Mesodermal cell (in vitro differentiated cells): ENCODE measurements at regions not wholly inside any gene's neighbourhood (a gene's known extent, or its start where the extent isn't known, plus 50 kb on each side); places are given as distances from the start of the nearest gene placed in this dataset.

Experiments used
- H3K27ac ChIP-seq: 2 replicates; pipeline ENCODE4 v1.7.0; 2013; ENCODE audit warnings: mild to moderate bottlenecking, low read depth, low read length, moderate library complexity; ENCODE audit not compliant: severe bottlenecking
- H3K36me3 ChIP-seq: 2 replicates; pipeline ENCODE4 v1.7.1; 2013; ENCODE audit warnings: mild to moderate bottlenecking, low read length, moderate library complexity; ENCODE audit not compliant: control insufficient read depth, insufficient read depth
- H3K4me1 ChIP-seq: one replicate; pipeline ENCODE4 v1.7.1; 2013; ENCODE audit warnings: mild to moderate bottlenecking, low read length; ENCODE audit not compliant: insufficient read depth, control insufficient read depth, poor library complexity, severe bottlenecking
- H3K4me3 ChIP-seq: 2 replicates; pipeline ENCODE4 v1.7.0; 2013; ENCODE audit warnings: low read length, control low read depth, mild to moderate bottlenecking; ENCODE audit not compliant: insufficient read depth, poor library complexity, severe bottlenecking; ENCODE audit errors: extremely low read depth
- H3K9me3 ChIP-seq: 2 replicates; pipeline ENCODE4 v1.7.1; 2013; ENCODE audit warnings: mild to moderate bottlenecking, low read length, moderate library complexity; ENCODE audit not compliant: control insufficient read depth
- WGBS, 2 experiments: methylation state at CpG; one replicate each; pipeline ENCODE4 v1.1.5; 2013; ENCODE audit warnings: missing lambda C conversion rate in 2 of 2; ENCODE audit not compliant: insufficient coverage in 2 of 2; 5-methylcytosine and 5-hydroxymethylcytosine counted together

GRCh38 chr11:116129456-116129855 is 625.2 kb upstream of the CADM1 start:
- peaks cover 6% of the 10 kb centered on the region for H3K4me1 ChIP-seq
- WGBS, 2 experiments = 97% methylated on average over 5 to 7 of the region's 9 CpGs
- H3K36me3 ChIP-seq = no peaks in the 10 kb centered on the region
- no peak overlapping the region for H3K4me3 ChIP-seq
- no peaks in the 10 kb centered on the region for H3K9me3 ChIP-seq
- H3K27ac ChIP-seq = no peak overlapping the region

GRCh38 chr11:116126562-116126961 is 622.3 kb upstream of the CADM1 start:
- Histone ChIP-seq H3K4me1 (peaks cover 2% of the 10 kb centered on the region), H3K27ac (no peak overlapping the region), H3K9me3 (no peaks in the 10 kb centered on the region), H3K4me3 (no peak overlapping the region), H3K36me3 (no peaks in the 10 kb centered on the region)
- WGBS, 2 experiments = 79% methylated on average over 2 of the region's 3 CpGs; no CpG with 5 or more reads in 1 of the 2 experiments

GRCh38 chr11:116124922-116125714 is 620.9 kb upstream of the CADM1 start:
- H3K4me1 ChIP-seq = no peaks in the 10 kb centered on the region
- H3K27ac ChIP-seq = no peak overlapping the region
- 89 to 98% methylated on average over 5 to 6 of the region's 9 CpGs for whole genome bisulfite sequencing, 2 experiments
- no peaks in the 10 kb centered on the region for H3K36me3 ChIP-seq
- H3K9me3 ChIP-seq = no peaks in the 10 kb centered on the region
- H3K4me3 ChIP-seq = no peak overlapping the region

- no peaks in the 10 kb centered on the region for H3K9me3 ChIP-seq
- H3K4me3 ChIP-seq = no peak overlapping the region
- H3K27ac ChIP-seq = no peak overlapping the region
- H3K36me3 ChIP-seq = no peaks in the 10 kb centered on the region
- 92 to 94% methylated on average over 2 to 3 of the region's 5 CpGs for WGBS, 2 experiments
- no peaks in the 10 kb centered on the region for H3K4me1 ChIP-seq
These were observed 619.5 kb upstream of the CADM1 start for GRCh38 chr11:116123739-116124138.

- WGBS, 2 experiments = 86 to 93% methylated on average over 7 to 8 of the region's 8 CpGs
- Histone ChIP-seq H3K4me1 (no peaks in the 10 kb centered on the region), H3K4me3 (no peak overlapping the region), H3K9me3 (no peaks in the 10 kb centered on the region), H3K27ac (no peak overlapping the region), H3K36me3 (no peaks in the 10 kb centered on the region)
These were observed 618.7 kb upstream of the CADM1 start for GRCh38 chr11:116122697-116123472.

- no peaks in the 10 kb centered on the region for H3K36me3 ChIP-seq
- no peaks in the 10 kb centered on the region for H3K4me1 ChIP-seq
- H3K27ac ChIP-seq = no peak overlapping the region
- H3K4me3 ChIP-seq = no peak overlapping the region
- 78 to 89% methylated on average over 9 of the region's 11 CpGs for WGBS, 2 experiments
- H3K9me3 ChIP-seq = no peaks in the 10 kb centered on the region
These were observed 614.9 kb upstream of the CADM1 start for GRCh38 chr11:116119158-116119557.

GRCh38 chr11:116118138-116118470 is 613.9 kb upstream of the CADM1 start:
- Histone ChIP-seq H3K4me3 (no peak overlapping the region), H3K27ac (no peak overlapping the region), H3K9me3 (peaks cover 6% of the 10 kb centered on the region), H3K4me1 (no peaks in the 10 kb centered on the region), H3K36me3 (no peaks in the 10 kb centered on the region)
- WGBS, 2 experiments = 92 to 96% methylated on average over 2 to 4 of the region's 4 CpGs

- Histone ChIP-seq H3K27ac (no peak overlapping the region), H3K4me3 (no peak overlapping the region), H3K4me1 (no peaks in the 10 kb centered on the region), H3K36me3 (no peaks in the 10 kb centered on the region), H3K9me3 (peaks cover 6% of the 10 kb centered on the region)
- 90 to 95% methylated on average over 7 to 10 of the region's 12 CpGs for WGBS, 2 experiments
These were observed 613.3 kb upstream of the CADM1 start for GRCh38 chr11:116117331-116118137.

- no CpG with 5 or more reads among the region's 1 CpG for WGBS, 2 experiments
- no peak overlapping the region for H3K4me3 ChIP-seq
- peaks cover 6% of the 10 kb centered on the region for H3K9me3 ChIP-seq
- no peaks in the 10 kb centered on the region for H3K4me1 ChIP-seq
- H3K36me3 ChIP-seq = no peaks in the 10 kb centered on the region
- no peak overlapping the region for H3K27ac ChIP-seq
These were observed 611.6 kb upstream of the CADM1 start for GRCh38 chr11:116115801-116116200.

- WGBS, 2 experiments = 80 to 84% methylated on average over 7 of the region's 8 CpGs
- Histone ChIP-seq H3K9me3 (peaks cover 6% of the 10 kb centered on the region), H3K4me3 (no peak overlapping the region), H3K36me3 (no peaks in the 10 kb centered on the region), H3K4me1 (peaks cover 5% of the 10 kb centered on the region), H3K27ac (no peak overlapping the region)
These were observed 610.0 kb upstream of the CADM1 start for GRCh38 chr11:116114198-116114651.
